HEK293 (cell line): ENCODE measurements at regions not wholly inside any gene's neighbourhood (a gene's known extent, or its start where the extent isn't known, plus 50 kb on each side); places are given as distances from the start of the nearest gene placed in this dataset.

Experiments
- FEZF1 ChIP-seq: fragments of 450-650 bp; formaldehyde crosslinking; IDR thresholded peaks from 2 replicates; pipeline ENCODE4 v1.5.1; 2016; ENCODE audit warnings: missing biosample characterization, missing genetic modification characterization
- IKZF3 ChIP-seq: fragments of 450-650 bp; IDR thresholded peaks from 2 replicates; pipeline ENCODE4 v1.5.0; 2018; ENCODE audit warnings: missing biosample characterization, mild to moderate bottlenecking, missing genetic modification characterization, moderate library complexity
- KLF10 ChIP-seq: fragments of 450-650 bp; IDR thresholded peaks from 2 replicates; pipeline ENCODE4 v1.5.1; 2018; ENCODE audit warnings: missing biosample characterization, mild to moderate bottlenecking, missing genetic modification characterization
- KLF8 ChIP-seq: fragments of 450-650 bp; formaldehyde crosslinking; IDR thresholded peaks from 2 replicates; pipeline ENCODE4 v1.5.1; 2016; ENCODE audit warnings: missing biosample characterization, missing genetic modification characterization
- SP2 ChIP-seq: fragments of 450-650 bp; formaldehyde crosslinking; IDR thresholded peaks from 2 replicates; pipeline ENCODE4 v1.5.1; 2016; ENCODE audit warnings: missing biosample characterization, missing genetic modification characterization
- SP7 ChIP-seq: fragments of 450-650 bp; formaldehyde crosslinking; IDR thresholded peaks from 2 replicates; pipeline ENCODE4 v1.5.1; 2016; ENCODE audit warnings: missing biosample characterization, missing genetic modification characterization
- ZEB2 ChIP-seq: fragments of 450-650 bp; formaldehyde crosslinking; IDR thresholded peaks from 2 replicates; pipeline ENCODE4 v1.5.1; 2016; ENCODE audit warnings: missing biosample characterization, missing genetic modification characterization
- ZNF24 ChIP-seq: fragments of 450-650 bp; formaldehyde crosslinking; IDR thresholded peaks from 2 replicates; pipeline ENCODE4 v1.5.1; 2016; ENCODE audit warnings: missing biosample characterization, missing genetic modification characterization
- ZNF350 ChIP-seq: fragments of 450-650 bp; formaldehyde crosslinking; IDR thresholded peaks from 2 replicates; pipeline ENCODE4 v1.5.0; 2017; ENCODE audit warnings: missing biosample characterization, mild to moderate bottlenecking, missing genetic modification characterization
- ZNF394 ChIP-seq: fragments of 450-650 bp; formaldehyde crosslinking; IDR thresholded peaks from 2 replicates; pipeline ENCODE4 v1.5.1; 2016; ENCODE audit warnings: missing biosample characterization, missing genetic modification characterization, mild to moderate bottlenecking, moderate library complexity, borderline replicate concordance
- ZNF433 ChIP-seq: fragments of 450-650 bp; formaldehyde crosslinking; IDR thresholded peaks from 2 replicates; pipeline ENCODE4 v1.5.1; 2016; ENCODE audit warnings: missing biosample characterization, missing genetic modification characterization, low read depth
- ZNF626 ChIP-seq: fragments of 450-650 bp; sonication (Bioruptor Pico); formaldehyde crosslinking; IDR thresholded peaks from 2 replicates; pipeline ENCODE4 v1.5.1; 2018; ENCODE audit warnings: missing biosample characterization, missing genetic modification characterization, inconsistent platforms
- ZNF843 ChIP-seq: fragments of 450-650 bp; formaldehyde crosslinking; IDR thresholded peaks from 2 replicates; pipeline ENCODE4 v1.5.1; 2016; ENCODE audit warnings: missing biosample characterization, missing genetic modification characterization
- TF ChIP-seq, protein P1 (sequence below): fragments of 450-650 bp; formaldehyde crosslinking; IDR thresholded peaks from 2 replicates; pipeline ENCODE4 v1.5.1; 2016; ENCODE audit warnings: missing biosample characterization, missing genetic modification characterization
- TF ChIP-seq, protein P2 (sequence below): fragments of 450-650 bp; formaldehyde crosslinking; IDR thresholded peaks from 2 replicates; pipeline ENCODE4 v1.5.0; 2017; ENCODE audit warnings: missing biosample characterization, missing genetic modification characterization, borderline replicate concordance
- TF ChIP-seq, protein P3 (sequence below): fragments of 450-650 bp; formaldehyde crosslinking; optimal IDR thresholded peaks from 2 replicates; pipeline ENCODE3; 2016; ENCODE audit warnings: missing biosample characterization, mild to moderate bottlenecking, missing genetic modification characterization
- TF ChIP-seq, protein P4 (sequence below): fragments of 450-650 bp; formaldehyde crosslinking; IDR thresholded peaks from 2 replicates; pipeline ENCODE4 v1.5.1; 2016; ENCODE audit warnings: missing biosample characterization, missing genetic modification characterization, borderline replicate concordance

DNA sequence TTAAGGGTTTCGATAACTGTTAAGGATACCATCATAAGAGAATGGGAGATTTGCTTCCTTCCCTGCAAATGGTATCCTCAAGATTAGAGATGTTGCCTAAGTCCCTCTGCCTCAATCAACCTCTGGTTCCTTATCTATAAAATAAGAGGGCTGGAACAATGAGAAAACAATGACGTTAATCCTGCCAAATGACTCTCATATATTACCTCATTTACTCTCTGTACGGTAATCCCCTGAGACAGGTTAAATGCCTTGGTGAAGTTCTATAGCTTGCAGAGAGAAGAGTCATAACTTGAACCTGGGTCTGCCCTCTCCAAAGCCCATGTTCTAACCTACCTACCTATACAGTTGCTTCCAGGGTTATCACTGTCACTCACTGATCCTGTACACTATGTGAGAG, 100.2 kb upstream of the OTUD4 start (continued):
- TF ChIP-seq IKZF3 (tag by site-specific recombination) = peak; percentile 49; the same call in 1 of the 2 replicates
- peak; percentile 43; the same call in 1 of the 2 replicates for TF ChIP-seq ZNF24 (tag by site-specific recombination)
- peak; percentile 20; the same call in 1 of the 2 replicates for TF ChIP-seq SP2
- TF ChIP-seq, protein P1, sequence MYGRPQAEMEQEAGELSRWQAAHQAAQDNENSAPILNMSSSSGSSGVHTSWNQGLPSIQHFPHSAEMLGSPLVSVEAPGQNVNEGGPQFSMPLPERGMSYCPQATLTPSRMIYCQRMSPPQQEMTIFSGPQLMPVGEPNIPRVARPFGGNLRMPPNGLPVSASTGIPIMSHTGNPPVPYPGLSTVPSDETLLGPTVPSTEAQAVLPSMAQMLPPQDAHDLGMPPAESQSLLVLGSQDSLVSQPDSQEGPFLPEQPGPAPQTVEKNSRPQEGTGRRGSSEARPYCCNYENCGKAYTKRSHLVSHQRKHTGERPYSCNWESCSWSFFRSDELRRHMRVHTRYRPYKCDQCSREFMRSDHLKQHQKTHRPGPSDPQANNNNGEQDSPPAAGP = 0 out of 2 replicates have a peak, but pooled peaks have one; percentile 24
- peak; percentile 49; the same call in 1 of the 2 replicates for TF ChIP-seq KLF8
- peak; percentile 60 for TF ChIP-seq ZEB2
- TF ChIP-seq, protein P2, sequence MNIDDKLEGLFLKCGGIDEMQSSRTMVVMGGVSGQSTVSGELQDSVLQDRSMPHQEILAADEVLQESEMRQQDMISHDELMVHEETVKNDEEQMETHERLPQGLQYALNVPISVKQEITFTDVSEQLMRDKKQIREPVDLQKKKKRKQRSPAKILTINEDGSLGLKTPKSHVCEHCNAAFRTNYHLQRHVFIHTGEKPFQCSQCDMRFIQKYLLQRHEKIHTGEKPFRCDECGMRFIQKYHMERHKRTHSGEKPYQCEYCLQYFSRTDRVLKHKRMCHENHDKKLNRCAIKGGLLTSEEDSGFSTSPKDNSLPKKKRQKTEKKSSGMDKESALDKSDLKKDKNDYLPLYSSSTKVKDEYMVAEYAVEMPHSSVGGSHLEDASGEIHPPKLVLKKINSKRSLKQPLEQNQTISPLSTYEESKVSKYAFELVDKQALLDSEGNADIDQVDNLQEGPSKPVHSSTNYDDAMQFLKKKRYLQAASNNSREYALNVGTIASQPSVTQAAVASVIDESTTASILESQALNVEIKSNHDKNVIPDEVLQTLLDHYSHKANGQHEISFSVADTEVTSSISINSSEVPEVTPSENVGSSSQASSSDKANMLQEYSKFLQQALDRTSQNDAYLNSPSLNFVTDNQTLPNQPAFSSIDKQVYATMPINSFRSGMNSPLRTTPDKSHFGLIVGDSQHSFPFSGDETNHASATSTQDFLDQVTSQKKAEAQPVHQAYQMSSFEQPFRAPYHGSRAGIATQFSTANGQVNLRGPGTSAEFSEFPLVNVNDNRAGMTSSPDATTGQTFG (tag by site-specific recombination) = no peak
- peak; percentile 61 for TF ChIP-seq KLF10 (tag by site-specific recombination)
- TF ChIP-seq ZNF433 (tag by site-specific recombination) = no peak
- peak; percentile 82 for TF ChIP-seq ZNF843 (tag by site-specific recombination)
- TF ChIP-seq, protein P3, sequence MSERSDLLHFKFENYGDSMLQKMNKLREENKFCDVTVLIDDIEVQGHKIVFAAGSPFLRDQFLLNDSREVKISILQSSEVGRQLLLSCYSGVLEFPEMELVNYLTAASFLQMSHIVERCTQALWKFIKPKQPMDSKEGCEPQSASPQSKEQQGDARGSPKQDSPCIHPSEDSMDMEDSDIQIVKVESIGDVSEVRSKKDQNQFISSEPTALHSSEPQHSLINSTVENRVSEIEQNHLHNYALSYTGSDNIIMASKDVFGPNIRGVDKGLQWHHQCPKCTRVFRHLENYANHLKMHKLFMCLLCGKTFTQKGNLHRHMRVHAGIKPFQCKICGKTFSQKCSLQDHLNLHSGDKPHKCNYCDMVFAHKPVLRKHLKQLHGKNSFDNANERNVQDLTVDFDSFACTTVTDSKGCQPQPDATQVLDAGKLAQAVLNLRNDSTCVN (tag by site-specific recombination) = no peak
- TF ChIP-seq SP7 (tag by site-specific recombination) = peak; percentile 77
- TF ChIP-seq ZNF394 = peak; percentile 26; the same call in 1 of the 2 replicates
- TF ChIP-seq ZNF626 (tag by site-specific recombination) = no peak
- TF ChIP-seq ZNF350 (tag by site-specific recombination) = no peak
- TF ChIP-seq, protein P4, sequence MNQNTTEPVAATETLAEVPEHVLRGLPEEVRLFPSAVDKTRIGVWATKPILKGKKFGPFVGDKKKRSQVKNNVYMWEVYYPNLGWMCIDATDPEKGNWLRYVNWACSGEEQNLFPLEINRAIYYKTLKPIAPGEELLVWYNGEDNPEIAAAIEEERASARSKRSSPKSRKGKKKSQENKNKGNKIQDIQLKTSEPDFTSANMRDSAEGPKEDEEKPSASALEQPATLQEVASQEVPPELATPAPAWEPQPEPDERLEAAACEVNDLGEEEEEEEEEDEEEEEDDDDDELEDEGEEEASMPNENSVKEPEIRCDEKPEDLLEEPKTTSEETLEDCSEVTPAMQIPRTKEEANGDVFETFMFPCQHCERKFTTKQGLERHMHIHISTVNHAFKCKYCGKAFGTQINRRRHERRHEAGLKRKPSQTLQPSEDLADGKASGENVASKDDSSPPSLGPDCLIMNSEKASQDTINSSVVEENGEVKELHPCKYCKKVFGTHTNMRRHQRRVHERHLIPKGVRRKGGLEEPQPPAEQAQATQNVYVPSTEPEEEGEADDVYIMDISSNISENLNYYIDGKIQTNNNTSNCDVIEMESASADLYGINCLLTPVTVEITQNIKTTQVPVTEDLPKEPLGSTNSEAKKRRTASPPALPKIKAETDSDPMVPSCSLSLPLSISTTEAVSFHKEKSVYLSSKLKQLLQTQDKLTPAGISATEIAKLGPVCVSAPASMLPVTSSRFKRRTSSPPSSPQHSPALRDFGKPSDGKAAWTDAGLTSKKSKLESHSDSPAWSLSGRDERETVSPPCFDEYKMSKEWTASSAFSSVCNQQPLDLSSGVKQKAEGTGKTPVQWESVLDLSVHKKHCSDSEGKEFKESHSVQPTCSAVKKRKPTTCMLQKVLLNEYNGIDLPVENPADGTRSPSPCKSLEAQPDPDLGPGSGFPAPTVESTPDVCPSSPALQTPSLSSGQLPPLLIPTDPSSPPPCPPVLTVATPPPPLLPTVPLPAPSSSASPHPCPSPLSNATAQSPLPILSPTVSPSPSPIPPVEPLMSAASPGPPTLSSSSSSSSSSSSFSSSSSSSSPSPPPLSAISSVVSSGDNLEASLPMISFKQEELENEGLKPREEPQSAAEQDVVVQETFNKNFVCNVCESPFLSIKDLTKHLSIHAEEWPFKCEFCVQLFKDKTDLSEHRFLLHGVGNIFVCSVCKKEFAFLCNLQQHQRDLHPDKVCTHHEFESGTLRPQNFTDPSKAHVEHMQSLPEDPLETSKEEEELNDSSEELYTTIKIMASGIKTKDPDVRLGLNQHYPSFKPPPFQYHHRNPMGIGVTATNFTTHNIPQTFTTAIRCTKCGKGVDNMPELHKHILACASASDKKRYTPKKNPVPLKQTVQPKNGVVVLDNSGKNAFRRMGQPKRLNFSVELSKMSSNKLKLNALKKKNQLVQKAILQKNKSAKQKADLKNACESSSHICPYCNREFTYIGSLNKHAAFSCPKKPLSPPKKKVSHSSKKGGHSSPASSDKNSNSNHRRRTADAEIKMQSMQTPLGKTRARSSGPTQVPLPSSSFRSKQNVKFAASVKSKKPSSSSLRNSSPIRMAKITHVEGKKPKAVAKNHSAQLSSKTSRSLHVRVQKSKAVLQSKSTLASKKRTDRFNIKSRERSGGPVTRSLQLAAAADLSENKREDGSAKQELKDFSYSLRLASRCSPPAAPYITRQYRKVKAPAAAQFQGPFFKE (tag by site-specific recombination) = no peak
- peak; percentile 90 for TF ChIP-seq FEZF1 (tag by site-specific recombination)
